GM04503 (cell line): ENCODE measurements at regions not wholly inside any gene's neighbourhood (a gene's known extent, or its start where the extent isn't known, plus 50 kb on each side); places are given as distances from the start of the nearest gene placed in this dataset.

ENCODE experiments used
- DNase-seq: peaks from one replicate; pipeline ENCODE4 v3.0.0-alpha.2; 2012; ENCODE audit warnings: low read depth

DNA sequence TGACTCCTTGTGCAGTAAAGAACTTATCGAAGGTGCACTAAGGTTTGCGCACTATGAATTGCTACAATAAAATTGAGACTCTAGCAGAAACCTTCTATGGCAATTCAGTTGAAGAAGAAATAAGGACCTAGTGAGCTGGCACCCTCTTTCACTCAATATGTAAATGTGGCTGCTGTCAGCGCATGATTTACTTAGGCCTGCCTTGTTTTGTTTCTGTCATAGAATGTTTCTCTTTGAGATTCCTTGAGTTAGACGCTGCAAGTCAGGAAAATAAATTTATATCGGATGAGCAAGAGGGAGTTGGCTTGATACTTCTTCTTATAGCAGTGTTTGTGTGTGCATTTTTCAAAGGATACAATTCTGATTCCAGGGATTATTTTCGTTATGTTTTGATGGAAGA lies 322.1 kb downstream of the BLID start:
- DNase-seq: no peak

- DNase-seq: no peak
Observed at GRCh38 chr11:121793291-121793690, 322.7 kb downstream of the BLID start.

DNA sequence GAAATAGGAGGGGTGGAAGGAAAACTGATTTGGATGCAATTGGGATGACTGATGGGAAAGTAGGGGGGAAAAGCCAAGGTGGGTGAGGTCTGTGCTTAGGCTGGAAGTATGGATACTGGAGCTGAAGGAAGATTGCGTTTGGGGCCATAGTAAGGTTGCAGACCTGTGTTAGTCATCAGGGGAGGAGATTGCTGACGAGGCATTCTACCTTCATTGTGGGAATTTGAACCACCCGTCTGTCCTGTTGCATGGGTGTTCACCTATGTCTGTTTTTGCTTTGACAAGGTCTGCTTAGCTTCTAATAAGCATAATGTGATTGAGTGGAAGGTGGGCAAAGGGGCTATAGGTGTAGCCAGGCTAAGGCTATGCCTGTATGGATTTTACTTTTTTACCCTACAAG lies 323.8 kb downstream of the BLID start:
- DNase-seq: no peak

DNA sequence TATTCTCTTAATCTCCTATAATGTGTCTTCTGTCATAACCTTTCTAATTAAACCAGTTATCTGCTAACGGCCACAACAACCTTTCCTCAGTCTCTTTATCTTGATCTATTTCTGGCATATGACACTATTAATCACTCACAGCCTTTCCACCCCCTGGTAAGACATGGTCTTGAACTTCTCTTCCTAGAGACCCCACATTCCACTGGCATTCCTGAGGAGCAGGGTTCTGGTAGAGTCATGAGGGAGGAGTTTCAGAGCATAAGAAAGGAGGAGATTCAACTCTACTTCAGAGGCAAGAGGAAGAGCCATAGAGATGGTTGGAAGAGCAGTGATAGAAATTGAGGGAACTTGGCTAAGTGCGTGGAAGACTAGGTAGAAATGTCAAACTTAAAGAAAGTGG lies 325.6 kb downstream of the BLID start:
- DNase-seq: no peak

DNA sequence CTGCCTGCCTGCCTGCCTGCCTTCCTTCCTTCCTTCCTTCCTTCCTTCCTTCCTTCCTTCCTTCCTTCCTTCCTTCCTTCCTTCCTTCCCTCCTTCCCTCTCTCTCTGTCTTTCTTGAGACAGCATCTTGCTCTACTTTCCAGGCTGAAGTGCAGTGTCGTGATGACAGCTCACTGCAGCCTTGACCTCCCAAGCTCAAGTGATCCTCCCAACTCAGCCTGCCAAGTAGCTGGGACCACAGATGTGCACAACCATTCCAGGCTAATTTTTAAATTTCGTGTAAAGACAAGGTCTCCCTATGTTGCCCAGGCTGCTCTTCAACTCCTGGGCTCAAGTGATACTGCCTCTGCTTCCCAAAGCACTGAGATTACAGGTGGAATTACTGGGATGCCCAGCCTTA lies 328.2 kb upstream of the SORL1-AS1 start:
- DNase-seq: no peak

DNA sequence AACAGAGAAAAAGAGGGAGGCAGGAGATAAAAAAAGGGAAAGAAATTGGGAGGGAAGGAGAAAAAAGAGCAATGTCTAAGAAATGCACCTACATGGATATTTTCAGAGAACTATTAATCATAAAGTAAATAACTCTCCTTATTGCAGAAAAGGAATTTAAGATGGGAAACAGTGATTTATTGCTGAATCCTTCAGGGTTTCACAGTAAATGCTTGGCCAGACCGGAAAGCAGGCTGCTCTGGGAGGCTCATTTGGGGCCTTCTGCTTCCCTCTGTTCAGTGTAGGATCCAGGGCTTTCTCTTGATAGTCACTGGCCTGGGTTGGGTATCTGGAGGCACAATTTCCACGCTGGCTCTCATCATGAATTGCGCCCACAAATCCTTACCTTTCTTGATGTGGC lies 324.3 kb upstream of the SORL1-AS1 start:
- no peak for DNase-seq

DNA sequence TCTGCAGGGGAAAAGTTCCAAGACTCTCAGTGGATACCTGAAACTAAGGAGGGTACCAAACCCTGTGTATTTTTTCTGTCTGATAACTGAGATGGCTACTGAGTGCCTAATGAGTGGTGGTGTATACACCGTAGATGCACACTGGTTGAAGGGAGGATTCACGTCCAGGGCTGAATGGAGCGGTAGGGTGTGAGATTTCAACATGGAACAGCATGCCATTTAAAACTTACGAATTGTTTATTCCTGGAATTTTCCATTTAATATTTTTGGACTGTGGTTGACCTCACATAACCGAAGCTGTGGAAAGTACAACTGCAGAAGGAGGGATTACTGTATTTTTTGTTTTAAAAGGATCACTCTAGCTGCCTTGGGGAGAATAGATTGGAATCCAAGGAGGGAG lies 322.5 kb upstream of the SORL1-AS1 start:
- DNase-seq: no peak

DNA sequence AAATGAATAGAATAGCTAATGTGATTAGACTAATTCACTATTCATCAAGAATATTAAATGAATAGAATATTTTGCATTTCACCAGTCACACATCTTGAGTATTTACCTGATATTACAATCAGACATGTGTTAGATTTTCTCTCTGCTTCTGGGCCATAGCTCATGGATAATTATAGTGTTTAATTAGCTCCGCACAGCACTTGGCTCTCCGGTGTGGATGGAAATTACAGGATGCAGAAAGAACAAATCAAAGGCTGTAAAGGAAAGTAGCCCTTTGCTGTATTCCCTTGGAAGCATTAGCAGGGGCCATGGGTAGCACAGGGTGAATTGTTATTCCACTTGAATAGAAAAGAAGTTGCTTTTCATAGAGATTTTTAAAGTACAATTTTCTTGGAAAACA lies 320.3 kb upstream of the SORL1-AS1 start:
- DNase-seq: no peak

GRCh38 chr11:121770939-121771595 lies 318.3 kb upstream of the SORL1-AS1 start:
- no peak for DNase-seq

GRCh38 chr11:121769191-121769590 lies 316.4 kb upstream of the SORL1-AS1 start:
- DNase-seq: no peak

- DNase-seq: no peak
Observed at GRCh38 chr11:121767433-121767832, 314.7 kb upstream of the SORL1-AS1 start.

DNA sequence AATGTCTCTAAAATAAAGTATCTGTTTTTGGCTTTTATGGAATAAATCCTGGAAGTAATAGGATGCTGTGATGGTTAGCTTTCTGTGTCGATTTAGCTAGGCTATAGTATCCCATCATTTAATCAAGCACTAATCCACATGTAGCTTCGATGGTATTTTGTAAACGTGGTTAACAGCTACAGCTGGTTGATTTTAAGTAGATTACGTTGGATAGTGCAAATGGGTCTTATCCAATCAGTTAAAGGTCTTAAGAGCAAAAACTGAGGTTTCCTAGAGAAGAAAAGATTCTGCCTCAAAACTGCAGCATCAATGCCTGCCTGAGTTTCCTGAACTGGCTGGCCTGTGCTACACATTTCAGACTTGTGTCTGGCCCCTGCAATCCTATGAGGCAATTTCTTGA lies 314.2 kb upstream of the SORL1-AS1 start:
- DNase-seq: no peak

DNA sequence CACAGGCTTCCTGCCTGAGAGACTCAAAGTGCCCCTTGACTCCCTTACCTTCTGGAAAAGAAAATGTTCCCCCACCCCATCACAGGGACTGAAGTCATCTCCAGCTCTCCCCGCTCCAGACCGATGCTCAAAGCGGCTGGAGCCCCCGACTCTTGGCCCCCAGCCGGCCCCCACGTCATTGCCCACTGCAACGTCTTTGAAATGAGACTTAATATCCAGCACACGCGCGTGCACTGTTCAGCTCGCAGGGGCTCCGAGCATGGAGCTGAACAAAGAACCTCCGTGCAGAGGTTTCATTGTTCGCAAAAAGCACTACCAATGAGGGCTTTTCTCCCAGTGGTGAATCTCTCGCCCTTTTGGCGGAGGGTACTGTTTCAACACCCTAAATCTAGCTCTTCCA lies 313.4 kb upstream of the SORL1-AS1 start:
- DNase-seq: no peak

- DNase-seq: no peak
Observed at GRCh38 chr11:121763526-121763925, 310.8 kb upstream of the SORL1-AS1 start.

DNA sequence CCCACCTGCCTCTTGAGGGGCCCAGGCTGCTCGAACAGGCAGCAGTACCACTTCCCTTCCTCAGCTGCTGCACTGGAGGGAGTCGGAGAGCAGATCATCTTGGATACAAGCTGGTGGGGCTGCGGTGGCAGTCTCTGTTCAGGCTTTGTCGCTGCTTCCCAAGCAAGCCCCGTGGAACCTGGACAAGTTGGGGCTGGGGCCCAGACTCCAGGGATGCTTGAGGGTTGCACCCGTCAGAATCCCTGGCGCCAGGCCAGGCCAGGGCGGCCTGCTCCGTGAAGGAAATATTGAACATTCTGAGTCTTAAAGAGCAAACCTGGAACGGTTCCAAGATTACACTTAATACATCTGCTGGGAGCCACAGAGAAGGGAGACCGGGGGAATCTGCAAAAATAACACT lies 310.1 kb upstream of the SORL1-AS1 start:
- no peak for DNase-seq

- no peak for DNase-seq
Observed at GRCh38 chr11:121761186-121761585, 308.4 kb upstream of the SORL1-AS1 start.

- no peak for DNase-seq
Observed at GRCh38 chr11:121757480-121758125, 304.8 kb upstream of the SORL1-AS1 start.

DNA sequence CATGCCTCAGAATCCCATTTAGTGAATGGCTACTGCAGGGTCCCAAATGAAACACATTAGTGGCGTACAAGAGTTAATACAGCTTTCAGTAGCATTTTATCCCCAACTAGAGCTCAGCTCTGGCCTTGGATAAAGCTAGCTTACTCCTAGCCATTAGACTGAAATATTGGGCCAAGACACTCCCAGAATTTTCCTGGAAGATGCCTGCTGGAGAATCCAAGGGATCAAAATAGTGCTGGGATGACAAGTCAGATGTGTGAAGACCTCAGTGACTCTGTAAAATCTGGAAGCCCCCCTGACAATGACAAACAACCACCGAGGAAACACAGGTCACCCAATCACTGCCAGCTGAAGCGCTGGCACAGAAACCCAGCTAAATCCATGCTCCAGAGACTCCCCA lies 303.1 kb upstream of the SORL1-AS1 start:
- no peak for DNase-seq

DNA sequence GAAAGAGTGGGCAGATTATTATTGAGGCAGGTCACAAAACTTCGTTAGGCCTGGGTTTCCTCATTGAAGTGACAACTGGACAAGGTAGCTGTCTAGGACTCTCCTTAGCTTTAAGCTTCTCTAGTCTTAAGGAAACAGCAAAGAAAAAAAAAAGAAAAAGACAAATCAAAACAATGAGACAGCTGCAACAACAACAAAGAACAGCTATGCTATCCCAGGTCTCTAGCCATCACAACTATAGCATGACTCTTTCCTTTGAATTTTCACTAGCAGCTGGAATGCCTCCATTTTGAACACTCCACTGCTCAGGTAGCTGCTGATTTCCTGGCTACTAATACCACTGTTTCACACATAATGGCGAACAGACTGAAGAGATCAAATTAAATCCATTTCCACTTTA lies 302.4 kb upstream of the SORL1-AS1 start:
- DNase-seq: no peak

DNA sequence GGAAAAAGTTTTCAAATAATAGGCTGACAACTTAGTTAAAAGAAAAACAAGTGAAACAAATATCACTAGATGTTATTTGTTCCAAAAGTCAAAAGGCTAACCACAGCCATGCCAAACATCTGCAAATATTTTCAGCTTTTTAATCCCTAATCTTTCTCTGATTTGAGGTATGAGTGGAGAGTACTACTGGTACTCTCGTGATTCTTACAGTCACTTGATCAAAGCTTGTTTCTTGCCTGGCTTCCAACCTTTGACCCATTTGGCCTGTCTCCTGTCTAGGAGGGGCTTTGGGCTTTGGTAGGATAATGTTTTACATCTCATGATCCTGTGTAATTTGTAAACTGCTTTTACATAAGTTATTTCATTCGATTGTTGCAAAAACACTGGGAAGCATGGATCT lies 301.8 kb upstream of the SORL1-AS1 start:
- DNase-seq: peak; percentile 15

DNA sequence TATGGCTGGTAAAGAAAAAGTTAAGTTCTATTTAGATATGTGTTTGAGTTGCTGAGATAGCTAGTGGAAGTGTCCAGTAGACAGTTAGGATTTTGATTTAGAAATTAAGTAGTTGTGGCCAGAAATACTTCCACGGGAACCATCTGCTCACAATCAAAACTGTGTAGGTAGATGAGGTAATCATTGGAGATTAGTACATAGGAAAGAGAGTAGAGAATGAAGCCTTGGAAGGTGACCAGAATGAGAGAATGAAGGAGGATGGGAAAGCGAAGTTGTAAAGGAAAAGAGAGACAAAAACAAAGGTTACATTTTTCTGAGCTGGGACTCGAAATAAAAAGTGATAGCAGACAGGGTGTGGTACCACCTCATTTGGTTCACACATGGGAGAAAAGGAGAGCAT lies 296.9 kb upstream of the SORL1-AS1 start:
- DNase-seq: no peak

DNA sequence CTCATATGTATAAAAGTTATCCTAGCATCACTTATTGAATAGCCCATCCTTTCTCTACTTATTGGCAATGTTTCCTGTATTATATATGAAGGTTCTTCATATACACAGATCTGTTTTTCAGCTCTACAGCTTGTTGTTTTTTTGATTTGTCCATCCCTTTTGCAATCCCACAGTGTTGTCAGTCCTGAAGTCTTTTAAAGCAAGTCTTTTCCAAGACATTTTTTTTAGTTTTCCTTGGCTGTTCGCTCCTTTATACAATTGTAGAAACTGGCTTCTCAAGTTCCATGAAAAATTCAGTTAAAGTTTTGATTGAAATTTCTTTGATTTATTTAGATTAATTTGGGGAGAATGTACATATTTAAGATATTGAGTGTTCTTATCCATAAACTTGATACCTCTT lies 295.3 kb upstream of the SORL1-AS1 start:
- no peak for DNase-seq

DNA sequence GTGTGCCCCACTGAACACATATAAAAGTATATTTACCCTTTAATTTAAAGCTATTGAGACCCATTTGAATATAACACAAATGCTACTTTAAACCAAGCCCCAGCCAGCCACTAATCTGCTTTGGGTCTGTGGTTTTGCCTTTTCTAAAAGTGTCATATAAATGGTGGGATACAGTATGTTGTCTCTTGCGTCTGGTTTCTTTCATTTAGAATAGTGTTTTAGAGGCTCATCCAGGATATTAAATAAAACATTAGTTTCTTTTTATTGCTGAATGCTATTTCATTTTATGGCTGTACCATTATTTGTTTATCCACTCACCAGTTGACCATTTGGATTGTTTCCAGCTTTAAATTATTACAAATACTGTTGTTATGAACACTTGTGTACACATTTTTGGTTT lies 290.5 kb upstream of the SORL1-AS1 start:
- no peak for DNase-seq

GRCh38 chr11:121741761-121742361 lies 289.1 kb upstream of the SORL1-AS1 start:
- no peak for DNase-seq
